CMK (cell line): ENCODE measurements at regions not wholly inside any gene's neighbourhood (a gene's known extent, or its start where the extent isn't known, plus 50 kb on each side); places are given as distances from the start of the nearest gene placed in this dataset.

Experiments
- DNase-seq: peaks from one replicate; pipeline ENCODE4 v3.0.0-alpha.2; 2010; ENCODE audit warnings: low read depth

DNA sequence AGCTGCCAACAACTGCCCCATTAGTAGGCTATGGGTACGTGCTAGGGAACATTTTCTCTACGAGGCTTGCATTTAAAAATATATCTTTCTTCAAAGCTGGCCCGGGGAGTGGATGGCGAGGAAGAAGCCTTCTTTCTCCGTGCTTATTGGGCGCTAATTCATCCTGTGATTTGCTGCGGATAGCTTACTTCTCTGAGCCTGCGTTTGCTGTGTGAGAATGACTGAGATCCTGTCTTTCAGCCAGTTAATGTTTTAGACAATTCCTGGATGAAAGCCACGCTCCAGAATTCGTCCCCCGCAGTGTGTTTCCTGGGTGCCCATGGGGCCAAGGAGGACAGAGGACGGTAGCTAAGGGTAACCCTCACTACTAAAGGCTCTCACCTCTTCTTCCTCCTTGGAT lies 57.8 kb upstream of the TARBP1 start:
- no peak for DNase-seq

- DNase-seq, result no peak
Measured at GRCh38 chr1:234535763-234536515, 57.0 kb upstream of the TARBP1 start.

GRCh38 chr1:234535218-234535617 lies 56.2 kb upstream of the TARBP1 start:
- DNase-seq, result no peak

GRCh38 chr1:234533975-234534876 lies 55.2 kb upstream of the TARBP1 start:
- no peak for DNase-seq

GRCh38 chr1:234533034-234533891 lies 54.3 kb upstream of the TARBP1 start:
- no peak for DNase-seq

DNA sequence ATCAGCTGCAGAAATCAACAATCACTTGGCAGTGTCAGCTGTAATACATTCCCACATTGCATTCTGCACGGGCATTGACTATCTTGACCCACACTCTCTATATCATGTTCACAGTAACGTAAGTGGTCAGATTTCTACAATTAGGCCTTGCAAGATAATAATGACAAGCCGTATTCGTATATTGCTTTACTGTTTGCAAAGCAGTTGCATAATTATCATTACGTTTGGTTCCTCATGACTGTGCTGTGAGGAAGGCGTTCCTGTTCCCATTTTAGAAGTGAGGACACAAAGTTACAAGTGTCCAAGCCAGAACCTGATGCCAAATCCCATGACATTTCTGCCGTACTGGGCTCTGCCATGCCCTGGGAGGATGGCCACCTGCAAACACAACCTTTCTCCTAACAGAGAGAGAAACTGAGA lies 53.5 kb upstream of the TARBP1 start:
- DNase-seq, result no peak

DNA sequence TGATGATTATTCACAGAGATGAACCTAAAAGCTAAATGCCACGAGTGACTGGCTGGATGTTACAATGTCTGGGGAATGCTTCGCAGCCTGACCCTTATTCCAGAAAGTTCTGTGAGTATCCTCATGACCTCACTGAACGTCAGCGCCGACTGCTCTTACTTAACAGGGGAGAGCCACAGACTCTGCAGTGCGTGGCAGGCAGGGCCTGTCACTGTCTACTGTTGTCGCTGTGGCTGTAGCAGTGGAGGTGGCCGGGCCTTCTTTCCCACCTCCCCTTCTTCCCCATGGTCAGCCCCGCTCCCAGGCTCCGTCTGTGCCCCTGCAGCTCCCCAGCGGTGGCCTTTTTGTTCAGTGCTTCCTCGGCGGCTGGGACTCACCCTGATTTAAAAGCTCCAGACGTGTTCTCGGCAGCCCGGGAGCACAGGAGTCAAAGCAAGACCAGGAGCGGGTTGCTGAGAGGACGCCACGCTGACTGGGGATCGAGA lies 52.2 kb upstream of the TARBP1 start:
- DNase-seq, result no peak

DNA sequence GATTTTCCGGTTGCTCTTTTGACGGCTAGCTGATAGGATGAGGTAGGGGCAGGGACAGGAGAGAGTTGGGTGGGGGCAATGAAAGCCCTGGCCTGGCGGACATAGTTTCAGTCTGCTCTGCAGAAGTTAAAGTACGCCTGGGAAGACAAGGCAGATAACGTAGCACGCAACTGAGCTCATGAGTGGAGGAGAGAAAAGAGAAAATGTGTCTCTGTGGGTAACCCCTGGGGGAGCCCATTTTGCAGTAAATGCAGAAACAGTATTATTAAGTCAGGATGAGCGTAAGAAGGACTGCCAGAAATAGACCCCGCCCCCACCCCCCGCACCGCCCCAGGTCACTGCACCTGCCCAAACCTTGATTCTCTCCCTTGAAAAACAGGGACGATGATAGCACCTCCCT lies 51.7 kb upstream of the TARBP1 start:
- DNase-seq, result no peak

GRCh38 chr1:234529950-234530237 lies 50.9 kb upstream of the TARBP1 start:
- no peak for DNase-seq

GRCh38 chr1:234529095-234529949 lies 50.3 kb upstream of the TARBP1 start:
- DNase-seq, result no peak
